Pancreas (tissue), 10 donors: ENCODE measurements at regions not wholly inside any gene's neighbourhood (a gene's known extent, or its start where the extent isn't known, plus 50 kb on each side); places are given as distances from the start of the nearest gene placed in this dataset.

Source experiments
- ATAC-seq, 4 donors: fragments of 200-7000 bp; cut with Tn5 transposase; one replicate each; pipeline versions ENCODE4 v1.8.0 to v1.9.1; 2020; ENCODE audit warnings: mild to moderate bottlenecking in 4 of 4, moderate library complexity in 4 of 4
- DNase-seq, 6 donors: peaks; one replicate each; pipeline ENCODE4 v3.0.0-alpha.2; 2020
- FAIRE-seq: peaks from 2 replicates; lab custom pipeline; 2012; peaks lifted over from hg19 to GRCh38; lab: Jason Lieb, UNC
- H3K27ac ChIP-seq, 4 donors: fragments of 200-600 bp; sonication (generic); 1 replicate in 3 of 4; 2 replicates in 1 of 4; pipeline versions ENCODE4 v1.5.0 to v1.8.0; 2020
- H3K27me3 ChIP-seq, 4 donors: fragments of 200-600 bp; one replicate each; pipeline ENCODE4 v1.8.0; 2021
- H3K36me3 ChIP-seq, 3 donors: fragments of 200-600 bp; sonication (generic) in 1 of 3; one replicate each; pipeline versions ENCODE4 v1.5.0 to v1.8.0; 2020 to 2021
- H3K4me1 ChIP-seq, 3 donors: fragments of 200-600 bp; one replicate each; pipeline ENCODE4 v1.8.0; 2021
- H3K4me3 ChIP-seq, 4 donors: fragments of 200-600 bp; sonication (generic) in 2 of 4; one replicate each; pipeline versions ENCODE4 v1.5.0 to v1.8.0; 2020 to 2021
- H3K9me3 ChIP-seq, 4 donors: fragments of 200-600 bp; one replicate each; pipeline ENCODE4 v1.8.0; 2021
- CTCF ChIP-seq, 4 donors: fragments of 200-600 bp; sonication (generic) in 3 of 4; IDR thresholded peaks; one replicate each; pipeline versions ENCODE4 v1.5.0 to v1.8.0; 2021; ENCODE audit warnings: antibody characterized with exemption in 4 of 4
- WGBS, 2 donors: extraction: QIAGEN DNeasy Blood & Tissue Kit; methylation state at CpG; one replicate each; pipeline ENCODE4 v1.1.7; 2013; 5-methylcytosine and 5-hydroxymethylcytosine counted together
- intact Hi-C, 3 donors: fragments of 100-400 bp; cut with DNase I; formaldehyde crosslinking; loops; one replicate each; pipeline versions ENCODE4 v1.11.1 to v1.14.2; 2022
- donor health status: healthy with polysubstance abuse.
- donor health status: DM: no; HTN: no; CAD: no; lungs with moderate emphysema.
- donor health status: DM: no; HTN: no; CAD: no.
- donor health status: control.
- donor health status: control.
- donor health status: Bipolar disorder and iron deficiency.
- donor health status: DM: yes; HTN: yes; CAD: no.
- donor health status: DM: no; HTN: no; CAD: no.
- donor health status: DM: no; HTN: no; CAD: no.
- donor health status: DM: yes; HTN: yes; CAD: no.

- Histone ChIP-seq H3K36me3 (no peaks in the 10 kb centered on the region), H3K27ac (no peak overlapping the region), H3K4me3 (no peak overlapping the region), H3K27me3 (no peaks in the 10 kb centered on the region), H3K4me1 (no peaks in the 10 kb centered on the region), H3K9me3 (no peaks in the 10 kb centered on the region)
- 43 to 46% methylated on average over 3 of the region's 3 CpGs for WGBS, 2 donors
- no peak for TF ChIP-seq CTCF (IDR thresholded peaks at IDR 0.05)
- intact Hi-C loops: no loop called here
- ATAC-seq (peak; percentile 51 to 90 (median 70)), FAIRE-seq (no peak), DNase-seq (peak in 2 of 6 donors; percentile 4 to 57)
Measured at GRCh38 chr2:152924722-152925121, 206.3 kb downstream of the ARL6IP6 start.

GRCh38 chr2:152924219-152924618 lies 205.8 kb downstream of the ARL6IP6 start:
- no peak for TF ChIP-seq CTCF (IDR thresholded peaks at IDR 0.05)
- FAIRE-seq (no peak), ATAC-seq (no peak), DNase-seq (no peak)
- no peaks in the 10 kb centered on the region for H3K4me1 ChIP-seq
- no peaks in the 10 kb centered on the region for H3K36me3 ChIP-seq
- H3K27ac ChIP-seq: no peak overlapping the region
- 64 to 68% methylated on average over 1 of the region's 1 CpG for WGBS, 2 donors
- H3K9me3 ChIP-seq: no peaks in the 10 kb centered on the region
- no peaks in the 10 kb centered on the region for H3K27me3 ChIP-seq
- intact Hi-C loops: no loop called here
- no peak overlapping the region for H3K4me3 ChIP-seq

- ATAC-seq (no peak), FAIRE-seq (no peak), DNase-seq (no peak)
- Histone ChIP-seq H3K36me3 (no peaks in the 10 kb centered on the region), H3K4me3 (no peak overlapping the region), H3K9me3 (no peaks in the 10 kb centered on the region), H3K27ac (no peak overlapping the region), H3K27me3 (no peaks in the 10 kb centered on the region), H3K4me1 (no peaks in the 10 kb centered on the region)
- TF ChIP-seq CTCF (IDR thresholded peaks at IDR 0.05): no peak
- 29 to 49% methylated on average over 2 of the region's 2 CpGs for WGBS, 2 donors
- intact Hi-C loops: no loop called here
Measured at GRCh38 chr2:152920846-152921245, 202.4 kb downstream of the ARL6IP6 start.

- Histone ChIP-seq H3K36me3 (no peaks in the 10 kb centered on the region), H3K4me3 (no peak overlapping the region), H3K27ac (no peak overlapping the region), H3K9me3 (no peaks in the 10 kb centered on the region), H3K4me1 (no peaks in the 10 kb centered on the region), H3K27me3 (no peaks in the 10 kb centered on the region)
- DNase-seq (no peak), FAIRE-seq (no peak), ATAC-seq (no peak)
- intact Hi-C loops: no loop called here
- no peak for TF ChIP-seq CTCF (IDR thresholded peaks at IDR 0.05)
Measured at GRCh38 chr2:152910970-152911369, 192.6 kb downstream of the ARL6IP6 start.

GRCh38 chr2:152907046-152907445 lies 188.6 kb downstream of the ARL6IP6 start:
- DNase-seq (no peak), ATAC-seq (no peak), FAIRE-seq (no peak)
- Histone ChIP-seq H3K27ac (no peak overlapping the region), H3K9me3 (no peaks in the 10 kb centered on the region), H3K36me3 (no peaks in the 10 kb centered on the region), H3K27me3 (no peaks in the 10 kb centered on the region), H3K4me3 (no peak overlapping the region), H3K4me1 (no peaks in the 10 kb centered on the region)
- TF ChIP-seq CTCF (IDR thresholded peaks at IDR 0.05): no peak
- 59 to 63% methylated on average over 5 of the region's 5 CpGs for WGBS, 2 donors
- intact Hi-C loops: no loop called here
